ENCODE measurements at regions not wholly inside any gene's neighbourhood (a gene's known extent, or its start where the extent isn't known, plus 50 kb on each side); places are given as distances from the start of the nearest gene placed in this dataset.
"Not testable (repeated sequence)": the region's sequence is repeated elsewhere in the genome, so short reads cannot be mapped to it uniquely, and the experiment has no call there.

- H3K27me3 ChIP-seq (ENCODE audit: low read depth, low read length); H3K4me3 ChIP-seq (ENCODE audit: low read depth in 1 of 2, low read length in 2 of 2); H3K9me3 ChIP-seq (ENCODE audit: control insufficient read depth in 1 of 2, low read length in 2 of 2); H3K27ac ChIP-seq (ENCODE audit: low read length); H3K36me3 ChIP-seq (ENCODE audit: control insufficient read depth in 1 of 2, insufficient read depth in 2 of 2, low read length in 2 of 2); H3K4me1 ChIP-seq (ENCODE audit: control insufficient read depth in 1 of 2, insufficient read depth in 2 of 2, low read length in 2 of 2): not testable (repeated sequence)
These were observed 642.9 kb downstream of the PRR16 start for GRCh38 chr5:121106721-121107690.

DNA sequence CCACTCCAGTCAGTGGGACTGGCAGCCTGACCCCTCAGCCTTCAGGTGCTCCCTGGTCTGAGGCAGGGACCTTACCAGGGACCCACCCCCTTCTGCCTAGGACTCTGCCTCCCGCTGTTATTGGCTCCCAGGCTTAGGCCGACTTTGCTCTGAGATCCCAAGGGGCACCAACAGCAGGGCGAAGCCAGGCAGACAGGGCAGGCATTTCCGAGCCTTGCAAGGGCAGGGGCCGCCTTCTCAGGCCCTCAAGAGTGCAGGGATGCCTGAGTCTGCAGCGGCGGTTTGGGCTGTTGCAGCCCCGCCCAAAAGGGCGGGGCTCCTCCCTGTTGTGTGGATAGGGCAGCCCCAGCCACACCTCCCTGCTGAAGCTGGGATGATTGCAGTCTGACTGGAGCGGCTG lies 644.6 kb downstream of the PRR16 start:
- Histone ChIP-seq H3K27me3 (ENCODE audit: low read depth, low read length) (no peaks in the 10 kb centered on the region), H3K9me3 (ENCODE audit: control insufficient read depth in 1 of 2, low read length in 2 of 2) (peaks cover 0 to 2% of the 10 kb centered on the region in 2 donors), H3K36me3 (ENCODE audit: control insufficient read depth in 1 of 2, insufficient read depth in 2 of 2, low read length in 2 of 2) (no peaks in the 10 kb centered on the region), H3K4me1 (ENCODE audit: control insufficient read depth in 1 of 2, insufficient read depth in 2 of 2, low read length in 2 of 2) (no peaks in the 10 kb centered on the region), H3K27ac (ENCODE audit: low read length) (no peak overlapping the region), H3K4me3 (ENCODE audit: low read depth in 1 of 2, low read length in 2 of 2) (no peak overlapping the region)

- H3K27ac ChIP-seq (ENCODE audit: low read length) = no peak overlapping the region
- peaks cover 0 to 2% of the 10 kb centered on the region in 2 donors for H3K9me3 ChIP-seq (ENCODE audit: control insufficient read depth in 1 of 2, low read length in 2 of 2)
- H3K4me1 ChIP-seq (ENCODE audit: control insufficient read depth in 1 of 2, insufficient read depth in 2 of 2, low read length in 2 of 2) = no peaks in the 10 kb centered on the region
- H3K27me3 ChIP-seq (ENCODE audit: low read depth, low read length) = no peaks in the 10 kb centered on the region
- no peaks in the 10 kb centered on the region for H3K36me3 ChIP-seq (ENCODE audit: control insufficient read depth in 1 of 2, insufficient read depth in 2 of 2, low read length in 2 of 2)
- no peak overlapping the region for H3K4me3 ChIP-seq (ENCODE audit: low read depth in 1 of 2, low read length in 2 of 2)
These were observed 645.7 kb downstream of the PRR16 start for GRCh38 chr5:121109817-121110216.

- no peaks in the 10 kb centered on the region for H3K4me1 ChIP-seq (ENCODE audit: control insufficient read depth in 1 of 2, insufficient read depth in 2 of 2, low read length in 2 of 2)
- H3K9me3 ChIP-seq (ENCODE audit: control insufficient read depth in 1 of 2, low read length in 2 of 2) = no peaks in the 10 kb centered on the region
- no peak overlapping the region for H3K27ac ChIP-seq (ENCODE audit: low read length)
- no peaks in the 10 kb centered on the region for H3K36me3 ChIP-seq (ENCODE audit: control insufficient read depth in 1 of 2, insufficient read depth in 2 of 2, low read length in 2 of 2)
- H3K27me3 ChIP-seq (ENCODE audit: low read depth, low read length) = no peaks in the 10 kb centered on the region
- H3K4me3 ChIP-seq (ENCODE audit: low read depth in 1 of 2, low read length in 2 of 2) = no peak overlapping the region
These were observed 657.7 kb downstream of the PRR16 start for GRCh38 chr5:121121786-121122185.

- no peaks in the 10 kb centered on the region for H3K4me1 ChIP-seq (ENCODE audit: control insufficient read depth in 1 of 2, insufficient read depth in 2 of 2, low read length in 2 of 2)
- no peaks in the 10 kb centered on the region for H3K27me3 ChIP-seq (ENCODE audit: low read depth, low read length)
- no peaks in the 10 kb centered on the region for H3K9me3 ChIP-seq (ENCODE audit: control insufficient read depth in 1 of 2, low read length in 2 of 2)
- no peaks in the 10 kb centered on the region for H3K36me3 ChIP-seq (ENCODE audit: control insufficient read depth in 1 of 2, insufficient read depth in 2 of 2, low read length in 2 of 2)
- no peak overlapping the region for H3K27ac ChIP-seq (ENCODE audit: low read length)
- H3K4me3 ChIP-seq (ENCODE audit: low read depth in 1 of 2, low read length in 2 of 2) = no peak overlapping the region
These were observed 674.4 kb downstream of the PRR16 start for GRCh38 chr5:121138495-121138907.

DNA sequence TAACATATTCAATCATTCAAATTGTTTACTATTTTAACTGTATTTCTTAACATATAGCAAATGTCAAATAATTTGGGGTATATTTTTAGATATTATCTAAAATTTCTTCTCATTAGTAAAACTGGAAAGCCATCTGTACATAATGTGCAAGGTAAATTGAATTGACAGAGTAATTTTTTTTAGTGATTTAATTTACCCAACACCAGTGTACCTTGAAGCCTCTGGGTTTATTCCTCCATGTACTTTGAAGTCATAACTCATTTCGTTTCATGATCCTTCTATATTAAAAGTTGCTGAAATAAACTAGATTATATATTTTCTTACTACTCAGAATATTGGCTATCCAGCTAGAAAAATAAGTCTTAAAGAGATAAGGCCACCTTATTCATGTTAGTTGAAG lies 674.9 kb downstream of the PRR16 start:
- H3K4me1 ChIP-seq (ENCODE audit: control insufficient read depth in 1 of 2, insufficient read depth in 2 of 2, low read length in 2 of 2) = no peaks in the 10 kb centered on the region
- no peak overlapping the region for H3K4me3 ChIP-seq (ENCODE audit: low read depth in 1 of 2, low read length in 2 of 2)
- no peaks in the 10 kb centered on the region for H3K27me3 ChIP-seq (ENCODE audit: low read depth, low read length)
- H3K27ac ChIP-seq (ENCODE audit: low read length) = no peak overlapping the region
- no peaks in the 10 kb centered on the region for H3K36me3 ChIP-seq (ENCODE audit: control insufficient read depth in 1 of 2, insufficient read depth in 2 of 2, low read length in 2 of 2)
- no peaks in the 10 kb centered on the region for H3K9me3 ChIP-seq (ENCODE audit: control insufficient read depth in 1 of 2, low read length in 2 of 2)

DNA sequence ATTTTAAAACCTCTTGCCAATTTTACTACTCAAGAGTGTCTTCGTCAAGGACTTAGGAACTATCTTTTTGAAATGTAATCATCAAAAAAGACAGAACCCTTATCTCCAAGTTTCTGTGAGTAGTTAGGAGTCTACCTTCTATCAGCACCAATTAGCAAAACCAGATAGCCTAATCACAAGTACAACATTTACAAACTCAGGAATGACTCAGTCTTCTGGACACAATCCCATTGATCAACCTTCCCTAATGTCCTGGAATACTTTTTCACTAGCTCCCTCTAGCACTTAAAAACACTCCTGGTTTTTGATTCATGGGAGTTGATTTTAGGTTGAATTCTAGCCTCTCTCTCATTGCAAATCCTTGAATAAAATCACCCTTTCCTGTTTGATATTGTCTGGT lies 680.7 kb downstream of the PRR16 start:
- Histone ChIP-seq H3K36me3 (ENCODE audit: control insufficient read depth in 1 of 2, insufficient read depth in 2 of 2, low read length in 2 of 2) (no peaks in the 10 kb centered on the region), H3K4me1 (ENCODE audit: control insufficient read depth in 1 of 2, insufficient read depth in 2 of 2, low read length in 2 of 2) (no peaks in the 10 kb centered on the region), H3K4me3 (ENCODE audit: low read depth in 1 of 2, low read length in 2 of 2) (no peak overlapping the region), H3K27me3 (ENCODE audit: low read depth, low read length) (no peaks in the 10 kb centered on the region), H3K27ac (ENCODE audit: low read length) (no peak overlapping the region), H3K9me3 (ENCODE audit: control insufficient read depth in 1 of 2, low read length in 2 of 2) (no peaks in the 10 kb centered on the region)

- Histone ChIP-seq H3K27ac (ENCODE audit: low read length) (no peak overlapping the region), H3K36me3 (ENCODE audit: control insufficient read depth in 1 of 2, insufficient read depth in 2 of 2, low read length in 2 of 2) (no peaks in the 10 kb centered on the region), H3K4me1 (ENCODE audit: control insufficient read depth in 1 of 2, insufficient read depth in 2 of 2, low read length in 2 of 2) (no peaks in the 10 kb centered on the region), H3K4me3 (ENCODE audit: low read depth in 1 of 2, low read length in 2 of 2) (no peak overlapping the region), H3K27me3 (ENCODE audit: low read depth, low read length) (no peaks in the 10 kb centered on the region), H3K9me3 (ENCODE audit: control insufficient read depth in 1 of 2, low read length in 2 of 2) (no peaks in the 10 kb centered on the region)
These were observed 687.4 kb downstream of the PRR16 start for GRCh38 chr5:121151534-121151933.

DNA sequence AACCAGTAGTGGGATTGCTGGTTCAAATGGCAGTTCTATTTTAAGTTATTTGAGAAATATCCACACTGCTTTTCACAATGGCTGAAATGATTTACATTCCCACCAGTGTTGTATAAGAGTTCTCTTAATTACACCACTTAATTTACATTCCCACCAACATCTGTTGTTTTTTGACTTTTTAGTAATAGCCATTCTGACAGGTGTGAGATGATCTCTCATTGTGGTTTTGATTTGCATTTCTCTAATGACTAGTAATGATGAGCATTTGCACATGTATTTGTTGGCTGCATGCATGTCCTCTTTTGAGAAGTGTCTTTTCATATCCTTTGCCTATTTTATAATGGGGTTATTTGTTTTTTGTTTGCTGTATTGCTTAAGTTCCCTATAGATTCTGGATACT lies 688.3 kb downstream of the PRR16 start:
- no peaks in the 10 kb centered on the region for H3K9me3 ChIP-seq (ENCODE audit: control insufficient read depth in 1 of 2, low read length in 2 of 2)
- H3K27me3 ChIP-seq (ENCODE audit: low read depth, low read length) = no peaks in the 10 kb centered on the region
- H3K4me1 ChIP-seq (ENCODE audit: control insufficient read depth in 1 of 2, insufficient read depth in 2 of 2, low read length in 2 of 2) = no peaks in the 10 kb centered on the region
- no peaks in the 10 kb centered on the region for H3K36me3 ChIP-seq (ENCODE audit: control insufficient read depth in 1 of 2, insufficient read depth in 2 of 2, low read length in 2 of 2)
- no peak overlapping the region for H3K27ac ChIP-seq (ENCODE audit: low read length)
- no peak overlapping the region for H3K4me3 ChIP-seq (ENCODE audit: low read depth in 1 of 2, low read length in 2 of 2)

GRCh38 chr5:121156565-121156964 lies 692.5 kb downstream of the PRR16 start:
- Histone ChIP-seq H3K4me3 (ENCODE audit: low read depth in 1 of 2, low read length in 2 of 2) (no peak overlapping the region), H3K27me3 (ENCODE audit: low read depth, low read length) (no peaks in the 10 kb centered on the region), H3K4me1 (ENCODE audit: control insufficient read depth in 1 of 2, insufficient read depth in 2 of 2, low read length in 2 of 2) (no peaks in the 10 kb centered on the region), H3K36me3 (ENCODE audit: control insufficient read depth in 1 of 2, insufficient read depth in 2 of 2, low read length in 2 of 2) (no peaks in the 10 kb centered on the region), H3K27ac (ENCODE audit: low read length) (no peak overlapping the region), H3K9me3 (ENCODE audit: control insufficient read depth in 1 of 2, low read length in 2 of 2) (no peaks in the 10 kb centered on the region)

DNA sequence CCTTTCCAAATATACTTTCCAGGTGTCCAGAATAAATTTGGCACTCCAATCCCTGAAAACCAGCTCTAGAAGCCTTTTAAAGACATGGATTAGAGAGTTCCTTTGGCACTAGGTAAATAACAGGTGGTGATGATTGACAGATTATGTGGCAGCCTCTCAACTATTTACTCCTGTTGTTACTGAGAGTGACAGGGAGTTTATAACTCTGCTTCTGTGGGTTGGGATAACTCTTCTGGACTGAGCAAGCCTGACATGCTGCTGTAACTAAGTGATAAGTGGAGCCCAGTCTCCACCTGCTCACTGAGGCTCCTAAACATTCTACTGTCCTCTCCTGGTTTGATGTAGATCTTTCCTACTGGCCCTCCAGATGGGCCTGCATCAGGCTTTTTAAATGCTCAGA lies 693.2 kb upstream of the FTMT start:
- Histone ChIP-seq H3K4me1 (ENCODE audit: control insufficient read depth in 1 of 2, insufficient read depth in 2 of 2, low read length in 2 of 2) (no peaks in the 10 kb centered on the region), H3K27me3 (ENCODE audit: low read depth, low read length) (no peaks in the 10 kb centered on the region), H3K27ac (ENCODE audit: low read length) (no peak overlapping the region)

DNA sequence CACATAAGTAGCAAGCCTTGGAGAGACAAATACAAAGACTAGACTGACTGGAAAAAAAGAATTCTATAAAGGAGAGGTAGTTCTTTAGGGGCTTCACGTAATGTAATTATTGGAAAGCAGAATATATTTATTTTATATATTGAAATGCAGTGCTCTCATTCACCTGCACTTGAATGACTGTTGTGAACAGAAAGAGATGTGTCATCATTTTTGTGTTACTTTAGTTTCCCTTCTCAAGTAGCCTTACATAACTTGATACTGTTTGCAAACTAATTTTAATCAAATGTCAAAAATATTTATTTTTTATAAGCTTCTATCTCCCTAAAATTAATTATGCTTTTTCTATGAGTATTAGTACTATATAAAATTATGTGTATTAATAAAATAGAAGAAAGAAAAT lies 691.1 kb upstream of the FTMT start:
- H3K4me3 ChIP-seq (ENCODE audit: low read depth in 1 of 2, low read length in 2 of 2) = no peak overlapping the region
- H3K9me3 ChIP-seq (ENCODE audit: control insufficient read depth in 1 of 2, low read length in 2 of 2) = no peaks in the 10 kb centered on the region
- no peaks in the 10 kb centered on the region for H3K36me3 ChIP-seq (ENCODE audit: control insufficient read depth in 1 of 2, insufficient read depth in 2 of 2, low read length in 2 of 2)
- H3K27ac ChIP-seq (ENCODE audit: low read length) = no peak overlapping the region
- no peaks in the 10 kb centered on the region for H3K4me1 ChIP-seq (ENCODE audit: control insufficient read depth in 1 of 2, insufficient read depth in 2 of 2, low read length in 2 of 2)
- H3K27me3 ChIP-seq (ENCODE audit: low read depth, low read length) = no peaks in the 10 kb centered on the region

More for the DNA sequence above, 693.2 kb upstream of the FTMT start:
- no peaks in the 10 kb centered on the region for H3K36me3 ChIP-seq (ENCODE audit: control insufficient read depth in 1 of 2, insufficient read depth in 2 of 2, low read length in 2 of 2)
- H3K9me3 ChIP-seq (ENCODE audit: control insufficient read depth in 1 of 2, low read length in 2 of 2) = no peaks in the 10 kb centered on the region
- no peak overlapping the region for H3K4me3 ChIP-seq (ENCODE audit: low read depth in 1 of 2, low read length in 2 of 2)
